Myocyte (in vitro differentiated cells): ENCODE measurements at regions not wholly inside any gene's neighbourhood (a gene's known extent, or its start where the extent isn't known, plus 50 kb on each side); places are given as distances from the start of the nearest gene placed in this dataset.
"Not testable (repeated sequence)": the region's sequence is repeated elsewhere in the genome, so short reads cannot be mapped to it uniquely, and the experiment has no call there.

Experiments used
- DNase-seq: peaks from one replicate; pipeline ENCODE4 v3.0.0-alpha.2; 2012; ENCODE audit warnings: low read depth

- DNase-seq: no peak
Observed at GRCh38 chr18:34528177-34528576, 181.9 kb upstream of the DTNA start.

DNA sequence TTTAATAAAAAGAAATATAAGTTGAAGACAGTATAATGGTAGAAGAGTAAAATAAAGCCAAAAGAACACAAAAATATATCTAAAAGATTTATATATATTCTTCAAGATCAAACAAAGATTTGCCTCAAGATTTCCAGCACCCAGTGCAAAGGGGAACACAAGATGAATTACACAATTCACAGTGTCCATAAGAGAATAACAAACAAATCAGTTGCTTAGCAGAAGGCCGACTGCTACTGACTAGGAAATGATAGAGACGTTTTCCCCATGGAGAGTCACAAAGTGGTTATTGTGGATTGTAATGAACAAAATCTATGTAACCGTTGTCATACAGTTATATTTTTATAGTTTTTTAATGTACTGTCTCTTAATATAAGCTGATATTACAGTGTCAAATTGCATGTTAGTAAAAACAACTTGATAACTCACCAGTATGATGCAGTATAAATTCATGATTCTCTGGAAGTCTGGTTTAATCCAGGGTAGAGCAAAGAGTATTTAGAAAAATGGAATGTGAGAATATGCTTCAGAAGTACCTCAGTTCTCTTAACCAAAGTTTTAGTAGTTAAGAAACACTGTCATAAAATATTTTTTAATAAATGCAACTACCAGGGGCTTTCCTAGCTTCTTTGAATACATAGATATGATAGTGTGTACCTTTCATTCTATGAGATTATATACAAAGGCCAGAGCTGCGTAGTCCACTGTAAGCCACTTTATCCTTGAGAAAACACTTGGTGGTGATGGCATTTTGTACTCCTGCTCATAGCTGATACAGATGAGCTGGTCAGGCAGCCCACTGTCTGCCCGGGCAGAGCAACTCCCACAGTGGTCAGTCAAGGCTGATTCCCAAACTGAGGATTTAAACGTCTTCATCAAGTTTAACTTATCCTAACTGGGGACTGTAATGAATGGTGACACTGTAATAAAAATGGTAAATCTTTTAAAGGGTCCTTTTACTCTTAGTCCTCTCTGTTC, 180.5 kb upstream of the DTNA start:
- no peak for DNase-seq

DNA sequence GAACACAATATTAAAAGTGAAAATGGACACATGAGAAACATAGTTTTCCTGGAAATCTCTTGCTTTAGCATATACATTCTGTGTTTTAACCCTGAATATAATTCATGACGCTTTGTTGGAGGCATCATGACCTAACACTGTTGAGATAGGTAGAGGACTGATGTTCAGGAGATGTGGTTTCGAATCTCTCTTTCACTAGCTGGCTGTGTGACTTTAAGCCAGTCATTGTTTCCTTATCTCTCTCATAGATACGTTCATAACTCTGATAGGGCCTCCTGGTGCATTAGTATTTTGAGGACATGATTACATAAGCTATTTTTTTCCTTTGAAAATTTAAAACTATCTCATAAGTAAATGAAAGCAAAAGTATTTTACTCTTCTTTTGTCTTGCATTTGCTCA, 179.0 kb upstream of the DTNA start:
- DNase-seq: no peak

GRCh38 chr18:34534642-34535041, 175.5 kb upstream of the DTNA start:
- not testable (repeated sequence) for DNase-seq

GRCh38 chr18:34540897-34541296, 169.2 kb upstream of the DTNA start:
- DNase-seq: no peak

DNA sequence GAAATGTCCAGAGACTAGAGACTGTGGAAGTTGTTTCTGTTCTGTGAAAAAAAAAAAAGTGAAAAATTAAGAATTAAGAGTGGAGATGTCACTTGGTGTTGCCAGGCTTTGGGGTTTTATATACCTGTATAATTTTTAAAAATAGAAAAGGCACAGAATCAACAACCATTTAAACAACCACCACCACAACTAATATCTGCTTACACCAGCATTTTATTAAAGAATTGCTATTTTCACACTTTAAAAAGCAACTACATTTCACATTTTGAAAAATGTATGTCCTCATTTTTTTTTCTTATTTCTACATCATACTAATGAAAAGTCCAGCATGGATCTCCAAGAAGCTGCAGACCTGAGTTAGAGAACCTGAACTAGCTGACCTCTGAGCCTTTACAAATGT, 167.5 kb upstream of the DTNA start:
- DNase-seq: no peak

DNA sequence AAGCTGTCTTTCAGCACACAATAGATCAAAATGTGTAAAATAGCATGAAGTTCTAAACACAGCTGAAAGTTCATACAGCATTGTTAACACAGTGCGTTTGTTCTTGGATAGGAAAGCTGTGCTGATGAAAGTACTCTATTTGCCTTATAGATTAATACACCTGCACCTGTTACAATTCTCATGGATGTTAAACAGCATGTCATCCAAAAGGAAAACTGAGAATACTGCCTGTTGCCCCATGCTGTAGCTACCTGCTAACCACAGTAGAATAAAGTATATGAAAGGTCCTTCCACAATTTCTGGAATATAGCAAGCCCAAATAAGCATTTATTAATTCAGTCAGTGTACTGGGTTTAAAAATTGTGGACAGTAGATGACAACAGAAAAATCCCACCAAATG, 166.7 kb upstream of the DTNA start:
- no peak for DNase-seq

DNA sequence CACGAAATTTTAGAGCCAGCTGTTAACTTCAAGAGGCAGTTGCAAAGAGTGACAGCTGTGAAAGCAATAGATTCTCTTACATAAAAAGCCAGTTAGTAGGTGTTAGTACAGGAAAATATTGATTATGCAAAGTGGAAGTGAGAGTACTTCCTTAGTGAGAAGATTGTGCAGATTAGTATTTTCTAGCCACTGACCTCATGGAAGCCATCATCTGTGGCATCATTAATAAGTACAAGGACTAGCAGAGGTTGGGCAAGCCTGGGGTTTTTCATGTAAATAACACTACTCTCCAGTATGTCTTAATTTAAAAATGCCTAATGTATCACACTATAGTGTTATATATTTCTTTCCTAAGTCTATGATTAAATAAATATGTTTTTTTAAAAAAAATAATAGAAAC, 166.2 kb upstream of the DTNA start:
- DNase-seq: no peak

- DNase-seq: no peak
Observed at GRCh38 chr18:34544930-34545329, 165.2 kb upstream of the DTNA start.

GRCh38 chr18:34548120-34548972, 161.8 kb upstream of the DTNA start:
- no peak for DNase-seq

DNA sequence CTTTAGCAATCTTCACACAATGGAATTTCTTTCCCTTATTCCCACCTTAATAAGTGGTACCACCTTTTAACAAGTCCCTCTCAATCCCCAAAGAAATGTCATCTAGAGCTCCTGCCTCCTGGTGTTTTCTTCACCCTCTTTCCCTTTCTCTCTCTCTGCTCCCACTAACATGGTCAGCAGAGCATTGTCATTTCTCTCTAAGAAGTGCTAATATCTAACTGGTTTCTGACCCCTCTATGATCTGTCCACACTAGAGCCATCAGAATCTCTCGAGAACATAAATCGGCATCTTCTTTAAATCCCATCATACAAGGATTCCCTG, 161.2 kb upstream of the DTNA start:
- no peak for DNase-seq

DNA sequence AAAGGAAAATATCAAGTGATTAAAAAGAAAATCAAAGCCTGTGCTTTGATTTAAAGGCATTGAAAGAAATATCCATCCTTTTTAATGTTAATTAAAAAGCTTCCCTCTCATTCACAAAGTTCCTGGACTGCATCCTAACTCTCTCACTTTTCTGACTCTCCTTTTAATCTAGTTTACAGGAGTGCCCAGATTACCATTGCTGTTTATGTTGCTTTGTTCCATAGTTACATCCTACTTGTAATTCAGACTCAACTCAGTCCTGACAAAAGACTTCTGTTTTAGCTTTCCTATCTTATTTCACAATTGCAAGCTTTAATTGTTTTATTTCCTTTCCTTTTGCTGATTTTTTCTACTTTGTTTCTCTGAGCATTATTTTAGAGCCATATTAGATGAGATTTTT, 160.7 kb upstream of the DTNA start:
- no peak for DNase-seq

GRCh38 chr18:34550156-34550555, 159.9 kb upstream of the DTNA start:
- no peak for DNase-seq

DNA sequence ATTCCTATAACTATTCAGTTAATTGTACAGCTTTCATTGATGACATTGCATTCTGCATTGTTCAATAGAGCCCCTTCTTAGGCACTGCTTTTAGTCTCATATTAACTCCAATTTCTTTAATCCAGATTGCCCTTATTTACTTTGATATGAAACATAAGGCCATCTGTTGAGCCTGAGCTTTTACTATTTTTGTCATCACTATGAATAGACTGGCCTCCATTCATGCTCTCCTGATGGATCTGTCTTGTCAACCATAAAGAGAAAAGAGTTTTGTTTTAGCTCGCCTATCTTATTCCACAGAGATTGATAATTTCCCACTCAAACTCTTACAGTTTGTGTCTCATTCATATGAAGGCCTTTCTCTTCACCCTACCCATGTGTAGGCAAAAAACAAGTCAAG, 159.2 kb upstream of the DTNA start:
- DNase-seq: peak; percentile 14

- no peak for DNase-seq
Observed at GRCh38 chr18:34551824-34552223, 158.3 kb upstream of the DTNA start.

- peak; percentile 53 for DNase-seq
Observed at GRCh38 chr18:34562252-34562870, 147.7 kb upstream of the DTNA start.

GRCh38 chr18:34567857-34568256, 142.2 kb upstream of the DTNA start:
- no peak for DNase-seq

GRCh38 chr18:34576622-34577021, 133.5 kb upstream of the DTNA start:
- no peak for DNase-seq

DNA sequence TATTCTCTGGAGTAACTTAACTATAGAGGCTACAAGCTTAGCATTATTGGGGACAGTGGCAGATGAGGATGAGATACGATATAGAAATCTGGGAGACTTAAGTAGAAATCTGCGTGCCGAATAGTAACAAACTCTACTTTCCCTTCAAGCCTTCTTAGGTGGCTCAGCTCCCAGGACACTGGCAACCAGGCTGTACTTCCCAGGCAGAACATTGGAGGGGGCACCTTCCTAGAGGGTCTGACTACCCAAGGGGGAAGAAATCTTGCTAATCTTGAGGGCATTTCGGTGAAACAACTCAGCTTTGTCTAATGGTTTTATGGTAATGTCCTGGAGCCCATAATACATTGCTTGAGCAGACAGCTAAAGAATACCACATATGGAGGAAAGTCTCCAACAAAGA, 126.2 kb upstream of the DTNA start:
- DNase-seq: no peak

DNA sequence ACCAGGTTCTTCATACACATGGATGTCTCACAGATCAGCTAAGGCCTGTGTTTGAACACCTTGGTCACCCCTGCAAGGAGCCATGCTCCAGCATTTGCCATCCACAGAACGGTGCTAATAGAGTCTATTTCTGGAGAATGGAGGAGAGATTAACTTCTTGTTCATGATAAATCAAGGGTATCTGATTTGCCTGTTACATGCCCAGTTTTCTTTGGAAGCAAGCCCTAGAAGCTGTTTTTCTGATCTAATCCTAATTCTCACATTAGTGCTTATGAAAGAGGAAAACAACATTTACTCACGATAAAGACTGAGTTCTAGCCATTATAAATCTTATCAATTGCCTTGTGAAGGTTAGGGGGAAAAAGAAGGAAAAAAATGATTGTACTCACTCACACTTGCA, 119.6 kb upstream of the DTNA start:
- no peak for DNase-seq

DNA sequence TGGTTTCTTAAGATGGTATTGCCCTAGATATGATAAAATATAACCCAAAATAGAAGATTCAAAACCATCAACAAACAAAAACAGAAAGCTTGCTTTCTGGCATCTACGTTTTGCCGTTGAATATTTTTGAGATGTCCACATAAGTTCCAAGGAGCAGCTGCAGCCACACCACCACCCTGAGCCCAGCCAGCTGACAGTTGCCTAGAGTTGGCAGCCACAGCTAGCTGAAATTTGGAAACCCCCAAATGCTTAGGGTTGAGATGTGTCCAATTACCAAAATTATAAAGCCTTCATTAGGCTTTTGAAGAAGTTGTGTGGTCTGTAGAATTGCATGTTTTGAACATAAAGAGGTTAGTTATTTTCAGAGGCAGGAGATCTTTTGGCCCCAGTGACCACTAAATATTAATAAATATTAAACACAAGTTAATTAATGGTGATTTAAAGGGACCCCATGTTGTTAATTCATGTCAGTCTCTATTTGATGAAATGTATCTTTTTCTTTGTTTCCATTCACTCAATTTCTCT, 118.1 kb upstream of the DTNA start:
- peak; percentile 90 for DNase-seq

DNA sequence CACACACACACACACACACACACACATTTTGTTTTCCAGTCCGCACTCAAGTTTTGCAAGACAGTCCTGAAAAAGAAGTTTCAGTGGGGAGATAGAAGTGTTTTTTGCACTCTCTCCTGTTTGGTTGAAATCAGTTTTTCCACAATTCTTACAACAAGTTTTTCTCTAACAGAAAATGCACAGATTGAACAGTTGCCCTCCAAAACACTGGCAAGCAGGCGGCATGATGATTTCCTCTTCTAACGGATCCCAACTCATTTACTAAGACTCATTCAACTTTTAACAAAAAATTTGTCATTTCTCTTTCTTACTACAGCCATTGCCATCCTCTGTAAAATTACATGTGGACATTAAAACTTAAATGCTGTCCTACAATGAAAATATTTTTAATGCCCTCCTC, 117.6 kb upstream of the DTNA start:
- peak; percentile 36 for DNase-seq
